GM19455 (cell line): ENCODE measurements at regions not wholly inside any gene's neighbourhood (a gene's known extent, or its start where the extent isn't known, plus 50 kb on each side); places are given as distances from the start of the nearest gene placed in this dataset.
"Not testable (repeated sequence)": the region's sequence is repeated elsewhere in the genome, so short reads cannot be mapped to it uniquely, and the experiment has no call there.

Experiments used
- ATAC-seq: cut with Tn5 transposase; IDR thresholded peaks from one replicate; pipeline ENCODE4 v1.9.1; 2021; ENCODE audit not compliant: unreplicated experiment

- ATAC-seq: peak; percentile 63
Observed at GRCh38 chr12:84502907-84503787, 409.5 kb downstream of the SLC6A15 start.

GRCh38 chr12:84502180-84502860 is 410.3 kb downstream of the SLC6A15 start:
- ATAC-seq: no peak

GRCh38 chr12:84497819-84498218 is 414.8 kb downstream of the SLC6A15 start:
- no peak for ATAC-seq

GRCh38 chr12:84495711-84496110 is 416.9 kb downstream of the SLC6A15 start:
- ATAC-seq: no peak

- ATAC-seq: no peak
Observed at GRCh38 chr12:84492351-84492883, 420.2 kb downstream of the SLC6A15 start.

- ATAC-seq: no peak
Observed at GRCh38 chr12:84484798-84485197, 427.8 kb downstream of the SLC6A15 start.

GRCh38 chr12:84480803-84481202 is 431.8 kb downstream of the SLC6A15 start:
- ATAC-seq: no peak

GRCh38 chr12:84470361-84470760 is 442.2 kb downstream of the SLC6A15 start:
- no peak for ATAC-seq

GRCh38 chr12:84464616-84465015 is 448.0 kb downstream of the SLC6A15 start:
- no peak for ATAC-seq

GRCh38 chr12:84463741-84464495 is 448.7 kb downstream of the SLC6A15 start:
- ATAC-seq: no peak

- ATAC-seq: no peak
Observed at GRCh38 chr12:84455598-84455997, 457.0 kb downstream of the SLC6A15 start.

GRCh38 chr12:84446478-84446877 is 466.1 kb downstream of the SLC6A15 start:
- ATAC-seq: not testable (repeated sequence)

- no peak for ATAC-seq
Observed at GRCh38 chr12:84436134-84436533, 476.5 kb downstream of the SLC6A15 start.

GRCh38 chr12:84435682-84436081 is 476.9 kb downstream of the SLC6A15 start:
- no peak for ATAC-seq

GRCh38 chr12:84422340-84422739 is 490.3 kb downstream of the SLC6A15 start:
- ATAC-seq: no peak

- ATAC-seq: no peak
Observed at GRCh38 chr12:84421103-84421502, 491.5 kb downstream of the SLC6A15 start.

GRCh38 chr12:84416626-84417025 is 496.0 kb downstream of the SLC6A15 start:
- no peak for ATAC-seq

- no peak for ATAC-seq
Observed at GRCh38 chr12:84415946-84416345, 496.7 kb downstream of the SLC6A15 start.

GRCh38 chr12:84413656-84414055 is 498.9 kb downstream of the SLC6A15 start:
- no peak for ATAC-seq

GRCh38 chr12:84412226-84412625 is 500.4 kb downstream of the SLC6A15 start:
- ATAC-seq: no peak

- ATAC-seq: no peak
Observed at GRCh38 chr12:84411031-84411430, 501.6 kb downstream of the SLC6A15 start.
